ENCODE measurements at regions not wholly inside any gene's neighbourhood (a gene's known extent, or its start where the extent isn't known, plus 50 kb on each side); places are given as distances from the start of the nearest gene placed in this dataset.

GRCh38 chr5:66299463-66299862 is 155.4 kb downstream of the SREK1 start:
- no peak for DNase-seq (ENCODE audit: low read depth)
- TF ChIP-seq CTCF (IDR thresholded peaks at IDR 0.05; ENCODE audit: control insufficient read depth, insufficient read depth, low read depth, low read length, missing control alignments) = no peak
- H3K4me3 ChIP-seq (ENCODE audit: control insufficient read depth, low read depth, low read length) = no peak overlapping the region

- no peak for TF ChIP-seq CTCF (IDR thresholded peaks at IDR 0.05; ENCODE audit: control insufficient read depth, insufficient read depth, low read depth, low read length, missing control alignments)
- DNase-seq (ENCODE audit: low read depth) = no peak
- H3K4me3 ChIP-seq (ENCODE audit: control insufficient read depth, low read depth, low read length) = no peak overlapping the region
Measured at GRCh38 chr5:66302344-66302743, 158.2 kb downstream of the SREK1 start.

GRCh38 chr5:66306105-66306843 is 162.2 kb downstream of the SREK1 start:
- H3K4me3 ChIP-seq (ENCODE audit: control insufficient read depth, low read depth, low read length) = no peak overlapping the region
- peak; percentile 93 for TF ChIP-seq CTCF (IDR thresholded peaks at IDR 0.05; ENCODE audit: control insufficient read depth, insufficient read depth, low read depth, low read length, missing control alignments)
- peak; percentile 24 for DNase-seq (ENCODE audit: low read depth)

- no peak for DNase-seq (ENCODE audit: low read depth)
- H3K4me3 ChIP-seq (ENCODE audit: control insufficient read depth, low read depth, low read length) = no peak overlapping the region
- TF ChIP-seq CTCF (IDR thresholded peaks at IDR 0.05; ENCODE audit: control insufficient read depth, insufficient read depth, low read depth, low read length, missing control alignments) = no peak
Measured at GRCh38 chr5:66306844-66307315, 162.8 kb downstream of the SREK1 start.

- peak; percentile 80 for TF ChIP-seq CTCF (IDR thresholded peaks at IDR 0.05; ENCODE audit: control insufficient read depth, insufficient read depth, low read depth, low read length, missing control alignments)
- DNase-seq (ENCODE audit: low read depth) = peak; percentile 38
- no peak overlapping the region for H3K4me3 ChIP-seq (ENCODE audit: control insufficient read depth, low read depth, low read length)
Measured at GRCh38 chr5:66307647-66308241, 163.6 kb downstream of the SREK1 start.

GRCh38 chr5:66312266-66312665 is 168.2 kb downstream of the SREK1 start:
- DNase-seq (ENCODE audit: low read depth) = no peak
- no peak for TF ChIP-seq CTCF (IDR thresholded peaks at IDR 0.05; ENCODE audit: control insufficient read depth, insufficient read depth, low read depth, low read length, missing control alignments)
- no peak overlapping the region for H3K4me3 ChIP-seq (ENCODE audit: control insufficient read depth, low read depth, low read length)
